HG03280 (cell line): ENCODE measurements at regions not wholly inside any gene's neighbourhood (a gene's known extent, or its start where the extent isn't known, plus 50 kb on each side); places are given as distances from the start of the nearest gene placed in this dataset.
"Not testable (repeated sequence)": the region's sequence is repeated elsewhere in the genome, so short reads cannot be mapped to it uniquely, and the experiment has no call there.

Experiments
- ATAC-seq: cut with Tn5 transposase; IDR thresholded peaks from one replicate; pipeline ENCODE4 v1.9.1; 2021; ENCODE audit warnings: mild to moderate bottlenecking, moderate library complexity; ENCODE audit not compliant: unreplicated experiment

DNA sequence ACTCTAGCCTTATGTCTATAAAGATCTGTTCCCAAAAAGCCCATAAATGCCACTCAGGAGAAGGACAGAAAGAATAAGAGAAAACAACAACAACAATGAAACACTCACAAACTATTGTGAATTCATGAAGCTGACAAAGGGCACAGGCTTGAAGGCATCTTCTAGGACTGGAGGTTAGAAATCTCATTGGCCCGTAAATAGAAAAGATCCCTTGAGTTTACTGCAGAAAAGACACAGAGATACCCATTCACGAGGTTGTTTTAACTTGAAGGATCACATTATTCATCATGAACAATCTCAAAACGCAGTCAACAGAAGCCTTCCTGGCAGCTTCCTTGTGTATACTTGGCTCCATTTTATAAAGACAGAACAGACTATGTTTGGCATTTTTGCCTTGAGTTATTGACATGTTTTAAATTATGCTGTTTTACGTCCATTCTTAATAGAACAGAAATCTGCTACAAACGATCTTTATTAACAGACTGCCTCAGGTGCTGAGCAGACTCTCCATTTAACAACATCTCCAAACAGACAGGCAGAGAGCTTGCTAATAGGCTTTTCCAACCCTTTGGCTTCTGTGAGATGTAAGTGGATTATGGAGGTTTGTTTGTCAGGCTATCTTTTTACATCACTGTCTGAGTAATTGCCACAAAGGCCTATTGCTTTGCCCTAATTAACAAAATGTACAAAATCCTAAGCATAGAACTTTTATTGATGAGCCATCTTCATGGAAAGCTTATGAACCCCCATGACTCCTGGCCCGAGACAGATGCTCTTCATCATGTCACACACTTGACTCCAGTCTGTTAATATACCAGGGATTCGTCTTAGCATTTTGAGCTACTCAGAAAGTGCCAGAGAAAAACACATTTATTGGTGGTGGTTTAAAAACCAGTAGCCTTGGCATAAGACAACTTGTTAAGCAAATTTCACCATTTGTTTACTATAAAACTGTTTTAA lies 735.3 kb upstream of the ZNF608 start:
- ATAC-seq: no peak

DNA sequence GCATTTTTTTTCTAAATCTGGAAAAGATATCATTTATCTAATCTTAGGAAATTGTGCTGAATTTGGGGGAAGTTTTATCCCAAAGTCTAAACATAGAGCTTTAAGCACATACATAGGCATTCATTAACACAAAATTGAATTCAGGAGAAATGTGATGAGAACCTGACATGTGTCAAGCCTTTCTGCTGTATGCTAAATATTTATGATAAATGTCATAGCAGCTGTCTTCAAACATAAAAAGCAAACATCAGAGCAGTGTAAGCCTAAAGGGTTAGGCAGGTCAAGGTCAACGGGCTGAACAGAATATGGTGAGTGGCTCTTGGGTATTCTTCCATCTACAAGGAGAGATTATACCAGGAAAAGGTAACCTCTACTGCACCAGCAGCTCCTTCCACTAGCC lies 737.2 kb upstream of the ZNF608 start:
- ATAC-seq: no peak

DNA sequence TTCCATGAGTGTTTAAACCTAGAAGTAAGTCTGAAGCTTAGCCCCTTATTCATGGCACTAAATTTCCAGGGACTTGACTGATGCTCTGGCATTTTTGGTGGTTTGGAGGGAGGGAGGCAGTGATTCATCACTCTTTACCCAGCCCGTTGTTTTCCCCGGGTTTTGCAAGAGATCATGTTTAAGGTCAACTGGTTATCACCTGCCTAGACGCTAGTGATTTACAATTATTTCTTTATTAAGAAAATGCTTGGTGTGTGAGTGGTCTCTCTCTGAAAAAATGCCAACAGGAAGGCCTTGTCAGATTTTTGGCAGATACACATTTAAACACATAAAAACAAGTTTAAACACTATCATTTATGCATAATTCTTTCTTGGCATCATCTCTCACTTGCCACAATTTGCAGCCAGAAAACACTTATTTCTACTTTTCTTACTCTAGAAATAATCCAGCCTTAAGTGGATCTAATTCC lies 737.9 kb upstream of the ZNF608 start:
- ATAC-seq: no peak

DNA sequence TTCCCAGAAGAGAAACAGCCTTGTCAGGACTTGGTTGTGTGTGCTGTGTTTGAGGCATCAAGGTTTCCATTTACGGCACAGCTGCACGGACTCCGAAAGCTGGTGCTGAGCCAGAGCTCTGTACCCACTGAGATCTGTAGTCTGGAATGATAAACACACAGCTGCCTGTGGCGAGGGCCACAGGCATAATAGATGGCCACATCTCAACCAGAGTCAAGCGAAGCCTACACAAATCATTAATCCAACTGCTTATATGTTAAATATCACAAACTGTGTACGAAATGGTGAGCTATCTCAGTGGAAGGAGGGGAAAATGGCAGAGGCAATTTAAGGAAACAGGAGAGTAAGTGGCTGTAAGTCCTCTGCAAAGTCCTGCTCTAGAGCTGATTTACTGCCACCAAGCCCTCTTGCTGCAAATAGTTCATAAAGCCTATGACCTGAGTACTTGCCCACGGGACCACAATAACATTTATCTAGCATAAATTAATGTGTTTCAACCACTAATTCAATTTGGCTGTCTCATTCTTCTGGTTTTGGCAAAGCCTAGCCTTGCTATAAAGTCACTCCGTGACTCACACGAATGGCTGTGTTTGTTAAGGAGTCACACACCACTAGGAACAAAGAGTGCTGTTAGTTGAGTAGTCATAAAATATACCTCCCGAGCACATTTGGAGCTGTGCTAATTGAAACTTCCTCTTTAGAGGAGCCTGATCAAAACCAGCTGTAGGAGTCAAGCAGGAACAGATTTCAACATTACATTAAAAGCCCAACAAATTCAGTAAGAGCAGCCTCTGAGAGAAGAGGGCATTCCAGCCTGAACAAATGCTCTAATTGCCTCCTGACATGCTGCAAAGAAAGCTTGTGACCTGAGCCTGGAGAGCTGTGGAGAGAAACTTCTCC lies 738.6 kb upstream of the ZNF608 start:
- no peak for ATAC-seq

DNA sequence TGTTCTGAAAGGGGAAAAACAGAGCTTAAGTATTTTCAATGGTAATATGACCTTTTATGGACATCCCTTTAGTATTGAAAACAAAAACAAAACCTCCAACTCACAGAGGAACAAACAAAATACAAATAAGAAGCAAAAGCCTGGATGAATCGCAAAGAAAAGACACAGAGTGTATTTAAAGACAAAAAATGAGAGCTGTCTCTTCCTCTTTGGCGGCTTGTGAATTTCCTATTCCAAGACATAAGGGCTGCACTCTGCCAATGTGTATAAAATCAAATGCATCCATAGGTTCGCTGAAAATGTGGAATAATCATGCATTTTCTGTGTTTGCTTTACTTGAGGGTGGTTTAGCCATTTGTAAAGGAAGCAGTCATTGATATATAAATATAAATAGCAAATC lies 739.3 kb upstream of the ZNF608 start:
- no peak for ATAC-seq

DNA sequence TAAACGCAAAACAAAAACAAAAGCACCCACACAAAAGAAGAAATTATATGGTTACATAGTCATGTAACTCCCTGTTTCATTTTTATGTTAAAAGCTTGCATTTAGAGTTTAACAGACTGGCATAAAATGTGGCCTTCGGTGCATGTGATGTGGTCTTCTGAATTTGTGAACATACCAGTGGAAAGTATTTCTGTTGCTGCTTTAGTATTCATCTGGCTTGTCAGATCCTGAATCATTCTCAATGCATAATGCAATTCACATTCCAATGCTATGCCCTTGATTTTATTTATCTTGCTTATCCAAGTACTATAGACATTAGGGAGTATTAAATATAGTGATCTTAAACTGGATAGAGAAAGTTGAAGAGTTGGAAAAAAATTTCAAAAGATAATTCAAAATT lies 740.2 kb upstream of the ZNF608 start:
- ATAC-seq: no peak

DNA sequence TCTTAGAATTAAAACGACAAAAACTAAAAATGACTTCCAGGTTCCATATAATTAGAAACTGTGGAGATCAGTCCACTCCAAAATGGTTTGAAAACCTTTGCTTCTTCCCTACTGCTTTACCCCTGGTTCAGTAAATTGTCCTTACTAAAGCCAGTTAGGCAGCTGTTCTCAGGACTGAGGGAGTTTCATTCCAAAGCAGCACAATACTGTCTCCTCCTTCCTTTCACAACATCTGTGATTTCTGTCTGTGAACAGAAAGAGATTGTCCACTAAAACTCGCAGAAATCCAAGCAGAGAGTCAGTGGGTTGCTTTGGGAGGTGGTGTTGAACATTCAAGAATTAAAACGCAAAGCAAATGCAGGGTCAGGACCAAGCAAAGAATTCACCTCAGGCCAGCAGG lies 740.8 kb upstream of the ZNF608 start:
- ATAC-seq: no peak

DNA sequence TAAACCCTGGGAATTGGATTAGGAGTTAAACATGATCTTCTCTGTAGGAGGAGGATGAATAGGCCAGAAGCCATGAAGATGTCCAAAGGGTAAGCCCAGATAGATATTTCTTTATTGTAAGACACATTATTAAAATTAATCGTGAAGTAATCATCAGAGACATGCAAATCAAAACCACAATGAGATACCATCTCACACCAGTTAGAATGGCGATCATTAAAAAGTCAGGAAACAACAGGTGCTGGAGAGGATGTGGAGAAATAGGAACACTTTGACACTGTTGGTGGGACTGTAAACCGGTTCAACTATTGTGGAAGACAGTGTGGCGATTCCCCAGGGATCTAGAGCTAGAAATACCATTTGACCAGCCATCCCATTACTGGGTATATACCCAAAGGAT lies 741.2 kb upstream of the ZNF608 start:
- not testable (repeated sequence) for ATAC-seq

DNA sequence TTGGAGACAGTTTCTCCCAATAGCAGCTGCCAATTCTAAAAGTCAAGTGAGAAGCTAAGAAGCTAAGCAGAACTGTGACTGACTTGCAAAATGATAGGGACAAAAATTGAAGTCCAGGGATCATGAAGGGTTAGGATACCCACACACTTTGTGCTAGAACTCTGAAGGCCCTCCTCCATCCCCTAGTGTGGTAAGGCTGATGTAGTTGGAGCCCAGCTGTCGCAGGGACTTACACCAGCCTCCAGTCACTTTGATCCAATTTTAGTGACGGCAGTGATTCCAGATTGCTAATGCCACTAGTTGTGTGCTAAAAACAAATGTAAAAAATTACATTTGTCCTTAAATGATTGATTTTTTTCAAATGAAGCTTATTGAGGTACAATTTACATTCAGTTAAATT lies 742.7 kb upstream of the ZNF608 start:
- no peak for ATAC-seq

DNA sequence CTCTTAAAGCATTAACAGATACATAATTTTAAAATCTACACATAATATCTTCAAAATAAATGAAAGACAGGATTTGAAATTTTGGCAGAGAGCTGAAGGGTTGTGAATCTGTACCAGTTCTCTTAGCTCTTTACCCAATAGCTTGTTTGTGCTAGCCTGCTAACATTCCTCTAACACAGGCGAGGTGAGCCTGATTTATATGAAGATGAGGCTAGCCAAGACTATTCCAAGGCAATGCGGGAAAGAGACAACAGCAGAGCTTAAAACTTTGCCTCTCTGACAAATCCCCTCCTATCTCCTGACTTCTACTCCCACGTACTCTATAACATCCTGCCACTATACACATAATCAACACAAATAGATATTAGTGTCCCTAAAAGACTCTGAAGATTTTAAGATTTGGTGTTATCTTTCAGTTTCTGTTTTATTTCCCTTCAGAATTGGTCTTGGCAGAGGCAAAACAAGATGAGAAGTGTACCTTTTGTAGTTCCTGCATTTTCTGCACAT lies 745.6 kb upstream of the ZNF608 start:
- no peak for ATAC-seq

DNA sequence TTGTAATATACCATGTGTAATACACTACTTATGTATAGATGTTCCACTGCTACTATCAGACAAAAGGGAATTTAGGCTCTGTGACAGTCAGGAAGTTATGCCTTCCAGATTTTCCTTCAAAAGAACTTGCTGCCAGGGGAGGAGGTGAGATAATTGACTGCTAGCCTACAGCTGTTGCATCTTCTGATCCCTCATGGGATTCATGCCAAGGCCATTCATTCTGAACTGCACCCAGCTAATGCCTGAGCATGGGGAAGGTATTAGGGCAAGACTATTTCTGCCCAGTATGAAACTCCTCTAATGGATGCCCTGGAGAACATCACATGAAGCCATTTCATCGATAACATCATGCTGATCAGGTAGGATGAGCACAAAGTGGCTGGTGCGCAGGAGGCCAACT lies 746.5 kb upstream of the ZNF608 start:
- no peak for ATAC-seq

DNA sequence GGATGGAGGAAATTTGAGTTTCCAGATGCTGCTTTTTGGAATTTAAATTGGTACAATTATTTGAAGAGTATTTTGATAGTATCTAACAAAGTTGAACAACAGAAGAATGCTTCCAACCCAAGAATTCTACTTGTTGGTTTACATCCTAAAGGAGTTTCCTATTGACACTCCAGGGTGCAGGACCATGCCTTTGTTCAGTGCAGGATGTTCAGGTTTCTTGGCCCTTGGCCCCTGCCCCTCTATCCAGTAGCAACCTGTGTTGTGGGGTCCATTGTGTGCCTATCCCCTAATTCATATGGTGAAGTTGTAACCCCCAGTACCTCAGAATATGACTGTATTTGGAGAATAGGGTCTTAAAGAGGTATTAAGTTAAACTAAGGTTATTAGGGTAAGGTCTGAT lies 750.0 kb upstream of the ZNF608 start:
- ATAC-seq: no peak

DNA sequence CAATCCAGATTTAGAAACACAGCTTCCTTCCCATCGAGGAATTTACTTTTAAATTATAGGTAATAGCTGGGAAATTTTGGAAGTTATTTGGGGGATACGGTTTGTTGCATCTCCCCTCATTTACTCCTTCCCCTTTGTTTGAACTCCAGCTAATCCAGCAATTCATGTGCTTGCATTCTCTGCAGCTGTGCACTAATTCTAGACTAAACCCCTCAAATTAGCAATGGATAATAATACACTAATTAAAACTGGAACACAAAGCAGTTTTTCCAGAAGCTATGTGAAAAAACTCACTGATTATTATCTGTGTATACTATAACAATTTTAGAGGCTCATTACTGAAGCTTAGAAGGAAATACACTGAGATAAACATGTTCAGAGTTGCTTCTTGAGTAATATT lies 751.2 kb upstream of the ZNF608 start:
- ATAC-seq: no peak

DNA sequence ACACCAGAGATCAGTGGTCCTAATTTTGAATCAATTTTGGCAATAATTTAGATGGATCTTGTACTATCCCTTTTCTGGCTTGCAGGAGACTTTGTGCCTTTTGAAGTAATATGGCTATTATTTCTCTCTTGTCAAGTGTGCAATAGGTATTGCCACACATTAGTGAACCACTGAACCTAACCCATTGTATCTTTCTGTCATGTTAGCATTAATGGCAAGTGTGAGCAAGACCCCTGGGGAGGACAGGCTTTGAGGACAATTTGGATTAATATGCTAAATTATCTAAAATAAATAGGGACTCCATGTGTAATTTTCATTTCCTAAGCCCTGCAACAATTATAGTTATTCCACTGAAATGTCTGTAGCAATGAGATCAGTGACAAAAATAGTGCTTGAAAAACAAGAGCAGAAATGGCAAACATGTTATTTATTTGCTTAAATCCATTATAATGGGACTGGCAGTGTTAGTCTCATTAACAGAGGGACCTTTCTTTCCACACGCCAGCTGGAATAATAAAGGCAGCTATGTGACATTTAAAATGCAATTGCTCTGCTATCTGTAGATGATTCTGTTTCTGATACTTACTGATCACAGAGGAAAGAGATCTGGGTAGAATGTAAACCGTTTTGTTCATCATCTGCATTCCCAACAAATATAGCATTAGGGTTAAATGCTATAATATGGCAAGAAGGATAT lies 753.3 kb upstream of the ZNF608 start:
- no peak for ATAC-seq

DNA sequence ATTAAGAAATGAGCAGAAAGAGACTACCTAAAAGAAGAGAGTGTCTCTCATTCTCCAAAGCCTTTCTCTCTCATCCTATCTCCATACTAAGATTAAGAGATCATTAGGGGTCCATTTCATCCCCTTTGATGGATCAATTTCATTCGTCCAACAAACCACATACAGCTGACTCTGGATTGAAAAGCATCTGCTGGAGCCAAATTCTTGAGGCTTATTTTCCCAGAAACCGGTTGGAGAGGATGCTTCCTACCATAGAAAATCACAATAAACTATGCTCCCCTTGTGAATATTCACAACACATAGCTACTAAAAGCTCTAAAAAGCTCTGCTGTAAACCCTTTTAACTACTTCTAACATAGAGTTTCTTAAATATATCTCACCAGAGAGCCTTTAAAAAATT lies 755.0 kb upstream of the ZNF608 start:
- ATAC-seq: no peak

DNA sequence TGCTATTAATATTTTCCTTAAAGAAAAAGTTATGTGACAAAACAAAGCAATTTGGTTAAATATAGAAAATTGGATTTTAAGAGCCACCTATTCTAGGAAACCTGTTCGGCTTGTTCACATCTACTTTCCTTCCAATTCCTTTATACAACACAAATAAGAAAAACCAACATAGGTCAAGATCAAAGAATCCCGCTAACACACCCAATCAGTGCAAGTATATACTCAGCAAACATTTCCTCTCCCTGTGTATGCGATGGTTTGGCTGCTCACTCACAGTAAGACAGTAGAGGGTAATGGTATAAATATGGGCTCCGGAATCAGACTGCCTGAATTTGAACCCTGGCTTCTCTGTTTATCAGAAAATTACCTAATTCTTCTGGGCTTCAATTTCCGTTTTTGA lies 757.5 kb upstream of the ZNF608 start:
- no peak for ATAC-seq

DNA sequence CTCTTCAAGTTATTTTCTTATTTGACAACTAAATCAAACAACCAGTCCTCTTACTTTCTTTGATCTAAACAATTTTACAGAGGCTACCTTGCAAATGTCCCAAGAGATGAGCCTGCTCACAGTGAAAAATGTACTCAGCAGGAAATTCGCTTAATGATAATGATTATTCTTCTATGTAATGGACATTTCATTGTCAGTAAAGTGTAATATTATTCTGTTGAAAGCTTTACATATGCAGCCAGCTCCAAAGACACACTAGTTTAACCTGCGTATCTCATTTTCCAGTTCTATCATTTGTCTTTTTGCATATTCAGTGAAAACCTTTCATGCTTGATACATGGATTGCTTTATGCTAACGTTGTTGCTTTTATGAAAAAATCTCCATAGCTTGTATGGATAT lies 758.7 kb upstream of the ZNF608 start:
- ATAC-seq: no peak

DNA sequence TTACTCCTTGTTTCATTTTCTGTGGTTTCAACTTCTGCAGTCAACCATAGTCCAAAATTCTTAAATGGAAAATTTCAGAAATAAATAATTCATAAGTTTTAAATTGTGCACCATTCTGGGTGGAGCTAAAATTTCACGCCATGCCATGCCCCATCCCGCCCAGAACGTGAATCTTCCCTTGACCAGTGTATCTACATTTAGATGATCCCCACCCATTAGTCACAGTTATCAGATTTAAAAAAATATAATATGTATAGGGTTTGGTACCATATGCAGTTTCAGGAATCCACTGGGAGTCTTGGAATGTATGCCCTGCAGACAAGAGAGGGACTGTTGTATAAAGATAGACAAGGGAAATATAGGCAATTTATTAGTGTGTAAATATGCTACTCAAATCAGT lies 759.7 kb upstream of the ZNF608 start:
- no peak for ATAC-seq

DNA sequence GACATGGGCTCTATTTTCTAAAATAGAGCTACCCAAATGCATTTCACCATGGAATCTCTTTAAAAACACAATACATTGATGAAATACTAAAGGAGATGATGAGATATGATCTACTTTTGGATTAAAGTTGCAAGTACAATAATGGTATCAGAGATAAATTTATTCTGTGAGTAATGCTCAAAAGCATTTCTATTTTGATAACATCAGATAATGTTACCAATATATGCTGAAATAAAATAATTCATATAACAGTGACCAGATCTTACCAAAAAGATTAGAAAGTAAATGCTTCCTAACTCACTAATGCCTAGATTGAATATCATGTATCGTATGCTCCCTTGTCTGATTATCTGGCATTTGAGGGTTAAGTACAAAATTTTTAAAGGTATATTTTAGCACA lies 761.8 kb upstream of the ZNF608 start:
- ATAC-seq: no peak

DNA sequence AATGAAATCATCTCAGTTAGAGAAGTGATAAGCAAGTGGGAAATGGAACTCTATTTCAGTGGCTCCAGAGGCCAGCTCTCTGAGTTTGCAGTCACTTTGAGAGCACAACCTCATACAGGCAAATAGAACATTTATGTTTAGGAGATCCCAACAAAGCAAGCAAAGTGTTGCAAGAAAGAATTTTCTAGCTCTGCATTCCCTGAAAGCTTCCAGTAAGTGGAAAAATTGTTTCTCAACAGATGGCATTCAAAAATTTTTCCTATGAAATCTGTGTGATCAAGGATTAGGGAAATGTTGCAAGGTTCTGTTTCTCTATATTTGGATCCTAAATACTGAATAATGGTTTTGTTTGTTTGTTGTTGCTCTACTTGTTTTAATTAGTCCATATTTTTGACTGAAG lies 764.2 kb upstream of the ZNF608 start:
- ATAC-seq: no peak

DNA sequence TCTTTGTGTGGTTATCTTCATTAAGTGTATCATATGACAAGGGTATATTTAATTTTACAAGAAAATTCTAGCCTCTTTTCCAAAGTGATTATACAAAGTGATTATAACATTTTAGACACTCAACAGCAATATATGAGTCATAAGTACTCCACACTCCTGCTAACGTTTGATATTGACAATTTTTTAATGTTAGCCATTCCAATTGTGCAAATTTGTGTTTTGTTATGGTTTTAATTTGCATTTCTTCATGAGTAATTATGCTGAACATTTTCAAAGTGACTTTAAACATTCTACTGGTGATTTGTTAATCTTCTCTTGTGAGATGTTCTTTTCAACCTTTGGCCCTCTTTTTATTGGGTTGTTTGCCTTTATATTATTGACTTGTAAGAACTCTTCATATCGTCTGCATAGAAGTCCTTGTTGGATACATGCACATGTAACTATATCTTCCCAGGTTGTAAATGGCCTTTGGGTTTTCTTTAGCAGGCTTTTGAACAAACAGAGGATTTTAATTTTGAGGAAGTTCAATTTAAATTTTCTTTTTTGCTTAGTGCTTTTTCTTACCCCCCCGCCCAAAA lies 771.6 kb upstream of the ZNF608 start:
- no peak for ATAC-seq
